ENCODE measurements at regions not wholly inside any gene's neighbourhood (a gene's known extent, or its start where the extent isn't known, plus 50 kb on each side); places are given as distances from the start of the nearest gene placed in this dataset.

GRCh38 chr13:81395368-81395767 is 1054.4 kb upstream of the SPRY2 start:
- TF ChIP-seq, protein P1, sequence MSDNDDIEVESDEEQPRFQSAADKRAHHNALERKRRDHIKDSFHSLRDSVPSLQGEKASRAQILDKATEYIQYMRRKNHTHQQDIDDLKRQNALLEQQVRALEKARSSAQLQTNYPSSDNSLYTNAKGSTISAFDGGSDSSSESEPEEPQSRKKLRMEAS (IDR thresholded peaks at IDR 0.05; ENCODE audit: low read depth, low read length), result no peak
- TF ChIP-seq MYC (IDR thresholded peaks at IDR 0.05; ENCODE audit: low read depth, low read length) (no peak), POLR2A (IDR thresholded peaks at IDR 0.05; ENCODE audit: extremely low read depth, insufficient read length) (no peak), CTCF (IDR thresholded peaks at IDR 0.05; ENCODE audit: low read depth, low read length) (no peak)

GRCh38 chr13:81394640-81395039 is 1053.7 kb upstream of the SPRY2 start:
- TF ChIP-seq CTCF (IDR thresholded peaks at IDR 0.05; ENCODE audit: low read depth, low read length), result no peak
- no peak for TF ChIP-seq MYC (IDR thresholded peaks at IDR 0.05; ENCODE audit: low read depth, low read length)
- TF ChIP-seq, protein P1 (IDR thresholded peaks at IDR 0.05; ENCODE audit: low read depth, low read length), result no peak
- TF ChIP-seq POLR2A (IDR thresholded peaks at IDR 0.05; ENCODE audit: extremely low read depth, insufficient read length), result no peak
- no peak for DNase-seq (ENCODE audit: low read depth)
- H3K4me3 ChIP-seq (ENCODE audit: low read depth, low read length), result no peak overlapping the region

More at GRCh38 chr13:81395368-81395767, 1054.4 kb upstream of the SPRY2 start:
- H3K4me3 ChIP-seq (ENCODE audit: low read depth, low read length), result no peak overlapping the region
- DNase-seq (ENCODE audit: low read depth), result no peak

DNA sequence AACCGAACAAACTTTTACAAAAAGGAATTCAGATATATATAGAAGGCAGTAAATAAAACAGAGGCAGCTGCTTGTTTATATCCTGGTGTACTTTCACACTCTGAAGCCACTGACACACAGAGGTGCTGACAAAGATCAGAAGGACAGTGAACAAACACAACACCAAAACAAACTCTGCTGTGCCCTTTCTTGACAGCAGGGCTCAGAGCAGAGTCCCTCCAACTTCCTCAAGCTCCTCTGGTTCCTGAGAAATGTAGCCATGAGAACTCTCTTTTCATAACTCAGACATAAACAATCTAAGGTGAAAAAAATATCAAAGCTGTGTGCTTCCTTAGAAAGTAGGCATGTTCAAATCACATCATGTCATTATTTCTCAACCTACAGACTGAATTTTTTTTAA is 1052.8 kb upstream of the SPRY2 start:
- TF ChIP-seq, protein P1 (IDR thresholded peaks at IDR 0.05; ENCODE audit: low read depth, low read length), result no peak
- TF ChIP-seq POLR2A (IDR thresholded peaks at IDR 0.05; ENCODE audit: extremely low read depth, insufficient read length) (no peak), MYC (IDR thresholded peaks at IDR 0.05; ENCODE audit: low read depth, low read length) (no peak), CTCF (IDR thresholded peaks at IDR 0.05; ENCODE audit: low read depth, low read length) (no peak)
- H3K4me3 ChIP-seq (ENCODE audit: low read depth, low read length), result no peak overlapping the region
- no peak for DNase-seq (ENCODE audit: low read depth)

- TF ChIP-seq, protein P1 (IDR thresholded peaks at IDR 0.05; ENCODE audit: low read depth, low read length), result no peak
- no peak for TF ChIP-seq POLR2A (IDR thresholded peaks at IDR 0.05; ENCODE audit: extremely low read depth, insufficient read length)
- no peak for TF ChIP-seq MYC (IDR thresholded peaks at IDR 0.05; ENCODE audit: low read depth, low read length)
- TF ChIP-seq CTCF (IDR thresholded peaks at IDR 0.05; ENCODE audit: low read depth, low read length), result no peak
- no peak overlapping the region for H3K4me3 ChIP-seq (ENCODE audit: low read depth, low read length)
- no peak for DNase-seq (ENCODE audit: low read depth)
Measured at GRCh38 chr13:81393110-81393509, 1052.2 kb upstream of the SPRY2 start.

DNA sequence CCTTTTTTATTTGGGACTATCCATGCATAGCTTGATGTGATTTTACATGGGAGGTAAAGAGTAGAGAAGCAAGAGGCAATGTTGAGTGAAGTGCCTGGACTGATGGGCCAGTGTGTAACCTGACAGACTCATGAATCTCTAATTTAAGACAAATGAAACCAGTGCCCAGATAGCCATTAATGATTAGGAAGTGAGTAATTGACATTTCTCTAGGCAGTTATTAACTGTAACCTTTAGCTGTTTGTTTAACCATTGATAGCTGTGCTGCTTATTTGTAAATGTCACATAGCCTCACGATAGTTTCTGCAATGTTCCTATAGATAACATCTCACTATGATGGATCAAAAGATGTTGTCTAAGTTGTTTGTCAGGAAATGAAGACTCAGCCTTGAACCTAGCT is 1047.5 kb upstream of the SPRY2 start:
- no peak overlapping the region for H3K4me3 ChIP-seq (ENCODE audit: low read depth, low read length)
- no peak for TF ChIP-seq MYC (IDR thresholded peaks at IDR 0.05; ENCODE audit: low read depth, low read length)
- no peak for DNase-seq (ENCODE audit: low read depth)

GRCh38 chr13:81383444-81383843 is 1042.5 kb upstream of the SPRY2 start:
- no peak for DNase-seq (ENCODE audit: low read depth)
- no peak overlapping the region for H3K4me3 ChIP-seq (ENCODE audit: low read depth, low read length)
- TF ChIP-seq POLR2A (IDR thresholded peaks at IDR 0.05; ENCODE audit: extremely low read depth, insufficient read length), result no peak
- no peak for TF ChIP-seq MYC (IDR thresholded peaks at IDR 0.05; ENCODE audit: low read depth, low read length)
- TF ChIP-seq, protein P1 (IDR thresholded peaks at IDR 0.05; ENCODE audit: low read depth, low read length), result no peak
- TF ChIP-seq CTCF (IDR thresholded peaks at IDR 0.05; ENCODE audit: low read depth, low read length), result no peak
